Pons (tissue), 1 donor: ENCODE measurements at regions not wholly inside any gene's neighbourhood (a gene's known extent, or its start where the extent isn't known, plus 50 kb on each side); places are given as distances from the start of the nearest gene placed in this dataset.

Experiments used
- DNase-seq: peaks from one replicate; pipeline ENCODE4 v3.0.0-alpha.2; 2016; ENCODE audit warnings: low spot score

DNA sequence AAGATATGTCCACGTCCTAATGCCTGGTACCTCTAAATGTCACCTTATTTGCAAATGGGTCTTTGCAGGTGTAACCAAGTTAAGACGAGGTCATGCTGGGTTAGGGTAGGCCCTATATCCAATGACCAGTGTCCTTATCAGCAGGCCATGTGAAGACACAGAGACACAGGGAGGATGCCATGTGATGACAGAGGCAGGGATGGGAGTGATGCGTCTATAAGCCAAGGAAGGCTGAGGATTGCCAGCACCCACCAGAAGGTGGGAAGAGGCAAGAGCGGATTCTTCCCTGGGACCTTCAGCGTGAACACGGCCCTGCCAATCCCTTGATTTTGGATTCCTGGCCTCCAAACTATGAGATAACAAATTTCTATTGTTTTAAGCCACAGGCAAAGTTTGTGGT is 123.4 kb upstream of the CXCL14 start:
- no peak for DNase-seq

DNA sequence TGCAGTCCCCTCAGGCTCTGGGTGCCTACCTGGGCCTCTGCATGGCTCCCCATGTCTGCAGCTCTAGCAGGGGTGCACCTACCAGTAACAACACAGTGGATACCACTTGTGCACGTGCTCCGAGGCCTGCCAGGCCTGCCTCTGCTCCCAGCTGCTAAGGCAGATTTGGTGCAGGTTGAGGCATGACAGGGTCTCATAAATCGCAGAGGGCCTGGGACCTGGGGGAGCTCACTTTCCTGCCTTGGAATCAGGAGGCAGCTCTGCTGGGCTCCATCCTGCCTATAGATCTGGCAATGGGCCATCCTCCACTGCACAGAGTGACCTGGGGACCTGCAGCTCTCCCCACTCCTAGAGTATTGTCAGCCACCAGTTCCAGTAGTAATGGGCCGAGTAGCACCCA is 121.9 kb upstream of the CXCL14 start:
- DNase-seq, result no peak

DNA sequence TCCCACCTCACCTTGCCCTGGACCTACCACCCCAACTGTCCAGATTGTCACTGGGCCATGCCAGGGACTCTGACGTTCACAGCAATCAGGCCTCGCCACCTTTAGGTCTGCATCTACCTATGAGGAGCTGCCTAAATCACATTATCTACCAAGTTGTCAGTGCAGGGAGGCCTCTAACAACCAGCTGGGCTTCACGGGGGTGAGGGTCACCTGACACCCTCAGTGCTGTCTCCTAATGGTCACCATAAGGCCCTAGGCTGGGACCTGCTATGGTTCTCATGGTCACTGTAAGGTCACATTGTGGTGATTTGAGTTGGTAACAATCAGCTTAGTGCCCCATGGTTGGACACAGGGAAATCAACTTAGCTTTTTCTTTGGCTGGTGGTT is 119.2 kb upstream of the CXCL14 start:
- no peak for DNase-seq

DNA sequence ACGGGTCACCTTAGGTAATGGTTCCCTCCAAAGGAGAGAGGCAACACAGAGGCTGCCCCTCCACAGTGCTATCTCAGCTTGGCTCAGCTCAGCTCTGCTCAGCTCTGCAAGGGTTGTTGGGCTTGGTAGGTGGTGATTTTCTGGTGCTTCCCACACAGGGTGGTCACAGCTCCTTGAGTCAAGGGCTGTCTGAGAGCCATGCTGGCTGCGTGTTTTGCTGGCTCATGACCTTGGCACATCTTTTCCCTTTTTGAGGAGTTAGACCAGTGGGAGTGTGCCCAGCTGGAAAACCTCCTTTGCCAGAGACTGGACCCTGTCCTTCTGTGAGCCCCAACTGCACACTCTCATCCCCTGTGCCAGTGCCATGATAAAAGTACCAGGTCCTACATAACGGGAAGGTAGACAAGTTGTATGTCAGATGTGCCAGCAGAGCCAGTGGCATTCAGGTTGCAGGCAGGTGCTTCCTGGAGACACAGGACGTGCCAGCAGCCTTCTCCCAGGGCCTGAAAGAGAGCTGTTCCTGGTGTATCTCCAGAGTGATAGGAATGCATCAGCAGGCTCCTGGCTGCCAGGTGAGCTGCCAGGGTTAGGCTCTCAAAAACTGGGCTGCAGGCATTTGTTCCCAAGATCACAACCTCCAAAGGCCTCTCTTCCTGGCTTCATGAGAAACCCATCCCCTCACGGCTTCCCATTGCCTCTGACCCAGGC is 118.6 kb upstream of the CXCL14 start:
- DNase-seq, result no peak

DNA sequence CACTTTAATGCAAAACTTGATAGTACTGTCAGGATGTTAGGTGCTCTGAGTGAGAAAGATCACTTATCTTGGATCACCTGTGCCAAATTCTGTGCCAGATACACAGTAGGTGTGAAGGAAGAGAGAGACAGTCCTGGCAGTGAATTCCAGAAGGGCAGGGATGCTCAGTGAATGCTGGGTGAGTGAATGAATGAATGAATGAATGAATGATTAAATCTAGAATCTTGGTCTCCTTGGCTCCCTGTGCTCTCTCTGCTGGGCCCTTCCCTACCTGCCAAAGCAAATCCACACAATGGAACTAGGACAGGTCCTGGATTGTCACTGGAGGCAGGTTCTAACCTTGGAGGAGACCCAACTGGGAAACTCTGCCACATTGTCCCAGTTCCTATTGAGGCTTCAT is 117.5 kb upstream of the CXCL14 start:
- DNase-seq, result no peak

DNA sequence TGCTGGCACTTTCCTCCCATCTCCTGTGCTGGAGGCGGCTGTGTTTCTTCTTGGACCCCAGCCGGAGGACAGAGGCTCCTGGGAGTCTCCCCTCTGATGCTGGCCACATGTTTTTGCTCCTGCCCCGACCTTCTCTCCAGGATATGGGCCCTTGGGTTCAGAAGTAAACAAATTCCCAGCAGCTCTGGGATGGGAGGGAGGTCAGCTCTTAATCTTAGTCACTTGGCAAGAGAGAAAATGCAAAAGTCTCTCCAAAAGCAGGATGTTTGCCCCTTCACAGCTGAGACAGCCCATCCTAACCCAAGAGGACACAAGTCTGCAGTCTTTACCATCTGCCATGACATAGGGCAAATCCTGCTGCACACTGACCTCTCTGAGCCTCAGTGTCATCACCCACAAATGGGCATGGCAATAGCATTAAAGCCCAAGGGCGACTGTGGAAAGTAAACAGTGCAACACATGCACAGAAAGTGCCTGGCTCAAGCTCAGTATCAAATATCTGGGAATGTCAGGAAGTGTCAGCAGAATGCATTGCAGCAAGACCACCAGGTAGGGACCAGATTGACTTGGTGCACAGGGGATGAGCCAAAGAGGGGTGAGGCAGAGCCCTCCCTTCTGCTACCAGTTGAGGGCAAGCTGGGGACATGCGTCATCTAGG is 117.0 kb upstream of the CXCL14 start:
- DNase-seq, result no peak

DNA sequence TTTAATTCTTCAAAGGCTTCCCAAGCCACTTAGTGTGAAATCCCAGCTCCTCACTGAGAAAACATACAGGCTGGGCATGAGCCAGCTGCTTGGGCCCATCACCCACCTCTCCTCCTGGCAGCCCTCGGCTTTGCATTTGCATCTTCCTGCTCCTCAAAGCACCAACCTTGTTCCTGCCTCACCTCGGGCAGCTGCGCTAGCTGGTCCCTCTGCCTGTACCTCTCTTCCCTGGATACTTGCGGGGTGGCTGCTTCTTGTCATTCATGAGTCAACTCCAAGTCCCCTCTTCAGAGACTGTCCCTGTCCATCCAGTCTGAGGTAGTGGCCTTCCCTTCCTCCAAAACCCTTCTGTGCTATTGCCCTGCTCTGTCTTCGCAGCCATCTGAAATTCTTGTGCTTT is 116.1 kb upstream of the CXCL14 start:
- DNase-seq, result no peak

DNA sequence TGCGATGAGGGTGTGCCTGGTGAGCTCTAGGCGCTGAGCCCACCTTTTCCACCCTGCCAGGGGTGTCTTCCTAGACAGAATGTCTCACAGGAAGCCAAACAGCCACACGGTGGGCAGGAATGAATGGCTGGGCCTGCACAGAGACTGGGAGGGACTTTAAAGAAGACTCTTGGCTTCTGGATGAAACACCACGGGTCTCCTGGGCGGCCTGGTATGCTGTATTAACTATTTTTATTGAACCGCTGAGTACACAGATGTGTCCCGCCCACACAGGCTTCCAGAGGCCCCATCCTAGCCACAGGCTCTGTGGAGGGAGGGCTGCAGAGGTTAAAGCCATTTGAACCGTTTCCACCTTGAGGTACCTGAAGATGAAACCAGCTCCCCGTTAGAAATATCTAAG is 115.2 kb upstream of the CXCL14 start:
- no peak for DNase-seq

DNA sequence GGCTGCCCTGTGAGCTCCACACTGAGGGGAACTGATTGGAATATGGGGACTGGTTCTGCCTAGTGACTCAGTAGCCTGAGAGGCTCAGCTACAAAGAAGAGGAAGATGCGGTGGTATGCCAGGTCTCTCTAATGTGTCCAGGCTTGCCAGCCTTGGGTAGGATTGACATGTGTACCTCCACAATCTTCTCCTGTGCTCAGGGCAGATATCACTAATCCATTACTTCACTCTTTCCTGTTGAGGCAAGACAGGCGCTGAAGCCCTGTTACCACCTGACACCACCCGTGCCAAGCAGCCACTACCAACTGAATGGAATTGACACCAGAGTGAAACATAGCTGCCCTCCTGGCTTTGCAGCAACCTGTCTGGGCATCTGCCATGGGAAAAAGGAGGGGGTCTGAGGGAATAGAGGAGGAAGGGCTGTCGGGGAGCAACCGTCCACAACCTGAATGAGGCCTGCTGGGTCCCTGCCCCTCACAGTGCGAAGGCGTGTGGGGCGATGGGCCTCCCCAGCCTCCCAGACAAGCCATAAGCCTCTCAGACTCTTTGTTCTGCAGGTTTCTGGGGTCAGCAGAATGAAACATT is 114.7 kb upstream of the CXCL14 start:
- no peak for DNase-seq

DNA sequence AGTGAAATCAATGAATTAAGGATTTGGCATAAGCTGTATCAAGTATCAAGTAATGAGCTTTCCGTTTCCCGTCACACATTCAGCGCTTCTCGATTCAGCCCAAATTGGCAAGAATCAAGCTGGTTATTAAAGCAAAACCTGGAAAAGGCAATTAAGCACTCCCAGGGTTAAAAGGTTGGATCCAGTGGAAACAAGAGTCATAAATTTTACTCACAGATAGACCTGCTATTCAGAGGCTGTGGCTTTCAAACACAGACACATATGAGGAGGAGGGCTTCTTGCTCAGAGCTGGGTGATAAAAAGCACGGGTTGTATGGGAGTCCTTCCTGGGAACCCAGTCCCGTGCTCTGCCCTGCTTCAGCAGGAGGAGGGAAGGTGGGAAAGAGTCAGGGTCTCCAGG is 112.3 kb upstream of the CXCL14 start:
- DNase-seq, result no peak

DNA sequence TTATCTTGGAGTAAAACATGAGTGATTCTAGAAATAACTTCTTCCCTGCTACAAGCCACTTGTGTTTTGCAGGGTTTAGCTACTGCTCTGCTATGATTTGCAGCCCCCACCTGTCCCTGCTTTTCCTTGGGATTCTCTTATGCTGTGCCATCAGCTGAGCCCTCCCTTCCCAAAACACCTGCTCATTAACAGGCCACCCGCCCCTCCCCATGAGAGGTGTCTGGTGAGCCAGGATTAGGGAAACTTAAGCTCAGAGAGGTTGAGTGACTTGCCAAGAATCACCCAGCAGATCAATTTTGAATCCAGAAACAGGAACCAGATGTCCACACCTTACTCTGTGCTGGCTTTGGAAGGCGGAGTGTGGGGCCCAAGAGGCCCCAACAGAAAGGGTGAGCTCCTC is 111.7 kb upstream of the CXCL14 start:
- DNase-seq, result no peak

DNA sequence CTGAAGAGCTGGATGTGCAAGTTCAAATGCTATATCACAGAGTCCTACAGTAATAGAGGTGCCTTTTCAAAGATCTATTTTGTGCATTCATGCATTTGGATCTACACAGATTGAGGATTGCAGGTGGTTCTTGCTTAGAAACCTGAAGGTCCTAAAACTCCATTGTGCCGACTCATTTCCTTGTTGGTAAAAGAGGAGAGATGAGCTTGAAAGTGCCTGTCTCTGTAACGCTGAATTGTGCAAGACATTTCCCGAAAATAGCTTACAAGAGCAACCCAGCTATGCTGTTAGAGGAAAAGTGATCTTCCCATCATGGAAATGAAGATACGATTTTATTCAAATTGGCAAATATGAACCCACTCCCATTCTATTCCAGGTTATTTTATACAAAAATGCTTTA is 110.7 kb upstream of the CXCL14 start:
- DNase-seq, result no peak

DNA sequence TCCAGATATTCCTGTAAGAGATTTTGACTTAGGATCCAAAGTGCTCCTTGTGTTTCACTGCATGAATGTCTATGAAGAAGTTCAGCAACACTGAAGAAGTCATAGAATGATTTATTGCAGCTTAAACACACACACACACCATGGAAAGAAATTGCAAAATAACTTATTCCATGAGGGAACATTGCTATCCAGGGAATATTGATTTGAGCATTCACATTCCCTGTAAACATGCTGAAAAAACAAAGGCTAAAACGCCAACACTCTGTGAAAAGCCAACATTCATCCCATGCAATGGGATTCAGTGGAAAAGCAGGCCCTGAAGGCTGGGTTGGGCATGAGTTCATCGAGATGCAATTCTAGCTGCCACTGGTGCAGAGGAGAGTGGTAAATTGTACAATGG is 109.6 kb upstream of the CXCL14 start:
- DNase-seq, result no peak

DNA sequence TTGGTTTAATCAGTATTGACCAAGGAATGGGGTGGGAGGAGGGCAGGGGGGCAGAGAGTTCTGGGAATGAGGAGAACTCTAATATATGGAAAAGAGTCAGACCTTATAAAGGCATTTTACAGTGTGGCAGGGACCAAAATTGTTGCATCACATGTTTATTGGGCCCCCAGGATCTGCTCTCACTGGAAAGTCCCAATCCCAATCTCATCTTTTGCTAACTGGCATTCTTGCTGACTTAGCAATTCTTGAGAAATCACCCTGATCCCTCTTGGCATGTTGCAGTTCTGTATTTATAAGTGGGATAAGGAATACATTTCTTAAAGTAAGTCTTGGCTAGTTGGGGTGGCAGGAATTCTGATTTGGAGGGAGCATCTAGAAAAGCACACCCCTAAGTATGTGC is 104.4 kb upstream of the CXCL14 start:
- DNase-seq, result no peak

DNA sequence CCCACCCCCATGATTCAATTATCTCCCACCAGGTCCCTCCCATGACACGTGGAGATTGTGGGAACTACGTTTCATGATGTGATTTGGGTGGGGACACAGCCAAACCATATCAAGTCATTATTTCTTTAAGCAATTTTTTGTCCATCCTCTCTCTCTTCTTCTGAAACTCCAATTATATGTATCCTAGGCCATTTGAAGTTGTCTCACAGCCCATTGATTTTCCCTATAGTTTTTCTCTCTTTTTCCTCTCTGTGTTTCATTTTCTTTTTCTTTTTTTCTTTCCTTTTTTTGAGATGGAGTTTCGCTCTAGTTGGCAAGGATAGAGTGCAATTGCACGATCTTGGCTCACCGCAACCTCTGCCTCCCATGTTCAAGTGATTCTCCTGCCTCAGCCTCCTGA is 101.9 kb upstream of the CXCL14 start:
- no peak for DNase-seq

DNA sequence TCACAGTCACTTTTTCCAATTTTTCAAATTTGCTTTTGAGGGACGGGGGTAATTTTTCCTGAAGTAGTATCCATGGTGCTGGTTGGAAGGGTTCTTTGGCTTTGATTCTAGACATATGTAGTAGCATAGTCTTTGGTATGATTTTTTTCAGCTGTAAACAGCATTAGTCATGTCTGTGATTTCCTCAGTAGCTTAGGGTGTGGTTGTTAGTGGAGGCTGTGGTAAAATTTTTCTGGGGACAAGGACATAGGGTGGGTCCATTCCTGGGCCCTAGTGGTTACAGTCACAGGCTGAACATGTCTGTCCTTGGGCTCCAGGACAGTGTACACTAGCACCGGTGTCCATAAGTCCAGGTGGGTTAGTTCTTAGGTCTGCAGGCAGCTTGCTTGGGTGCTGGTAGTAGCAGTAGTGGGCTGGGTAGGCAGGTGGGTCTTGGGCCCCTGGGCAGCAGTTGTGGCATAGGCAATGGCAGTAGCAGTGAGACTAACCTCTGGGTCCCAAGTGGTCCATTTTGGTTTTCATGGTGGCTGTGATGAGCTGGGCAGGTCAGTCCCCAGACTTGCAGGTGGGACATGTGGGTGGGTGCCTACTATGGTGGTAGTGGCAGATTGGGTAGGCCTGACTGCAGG is 100.0 kb upstream of the CXCL14 start:
- no peak for DNase-seq

DNA sequence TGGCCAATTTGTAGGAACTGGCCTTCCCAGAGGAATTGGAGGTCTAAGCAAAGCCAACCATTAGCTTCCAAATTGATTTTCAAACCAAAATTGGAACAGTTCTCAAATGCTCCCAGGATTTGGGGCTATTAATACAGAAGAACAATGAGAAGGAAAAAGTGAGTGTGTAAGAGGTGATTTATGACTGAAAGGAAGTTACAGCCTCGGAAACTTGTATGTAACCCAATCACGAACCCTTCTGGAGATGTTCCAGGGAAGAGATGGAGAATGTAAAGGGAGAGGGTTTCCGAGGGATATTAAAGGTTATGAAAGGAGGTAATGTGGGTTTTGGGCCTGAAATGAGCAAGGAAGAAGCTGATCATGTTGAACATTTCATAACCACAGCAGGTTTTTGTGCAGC is 93.2 kb upstream of the CXCL14 start:
- no peak for DNase-seq

DNA sequence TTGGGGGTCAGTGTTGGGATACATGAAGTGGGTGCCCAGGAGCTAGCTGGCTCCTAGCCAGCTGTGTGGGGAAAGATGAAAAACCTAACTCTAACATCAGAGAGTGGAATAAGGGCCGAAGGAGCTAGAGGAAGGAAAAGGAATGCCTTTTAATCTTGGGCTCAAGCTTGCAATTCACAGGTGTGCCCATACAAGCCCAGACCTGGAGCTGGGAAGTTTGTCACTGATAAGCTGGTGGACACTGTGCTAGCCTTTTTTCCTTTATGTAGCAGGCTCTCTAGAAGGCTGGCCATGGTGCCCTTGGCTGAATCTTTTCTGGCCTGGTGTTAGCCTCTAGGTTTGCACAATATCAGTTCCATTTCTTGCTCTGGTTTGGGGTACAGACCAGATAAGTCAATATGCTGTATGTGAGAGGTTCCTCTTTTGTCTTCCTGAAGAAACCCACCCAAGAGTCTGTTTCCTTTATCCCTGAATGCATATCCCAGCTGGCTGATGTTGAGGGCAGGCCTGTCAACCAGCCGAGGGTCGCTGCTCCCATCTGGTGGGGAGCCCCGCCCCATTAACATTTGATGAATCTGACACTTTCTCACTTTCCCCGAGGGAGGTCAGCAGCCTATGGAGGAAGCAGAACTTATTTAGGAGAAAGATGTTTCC is 92.4 kb upstream of the CXCL14 start:
- no peak for DNase-seq

DNA sequence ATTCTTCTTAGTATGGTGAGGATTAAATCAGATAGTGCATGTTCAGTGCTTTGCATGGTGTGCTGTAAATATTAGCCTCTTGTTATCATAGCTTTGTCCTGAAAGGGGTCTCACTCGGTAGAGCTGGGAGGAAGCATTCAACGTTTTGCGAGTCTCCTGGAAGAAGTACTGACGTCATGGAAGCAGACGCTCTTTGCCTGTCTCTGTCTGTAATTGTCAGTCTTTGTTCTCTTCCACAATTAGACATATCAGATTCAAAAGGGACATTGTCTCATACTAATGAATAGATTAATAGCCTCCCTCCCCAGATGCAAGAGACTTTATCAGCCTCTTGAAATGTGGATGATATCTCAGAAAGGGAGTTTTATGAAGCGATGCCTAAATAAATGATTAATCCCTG is 91.8 kb upstream of the CXCL14 start:
- peak; percentile 45 for DNase-seq

DNA sequence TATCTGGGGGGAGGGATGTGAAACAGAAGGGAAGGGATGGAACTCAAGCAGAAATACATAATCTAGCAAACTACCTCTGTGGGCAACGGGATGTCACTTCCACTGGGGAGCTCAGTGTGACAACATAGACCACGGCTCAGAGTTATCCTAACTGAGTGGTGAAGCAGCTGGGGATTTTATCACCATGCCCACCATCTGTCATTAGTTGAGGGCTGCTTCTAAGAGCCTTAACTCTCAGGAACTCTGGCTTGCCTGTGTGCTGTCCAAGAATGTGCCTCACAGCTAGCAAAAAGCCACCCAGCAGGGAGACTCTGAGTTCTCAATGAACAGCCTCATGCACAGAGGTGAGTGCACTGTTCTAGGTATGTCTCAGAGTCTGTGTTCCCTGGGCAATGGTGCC is 90.6 kb upstream of the CXCL14 start:
- no peak for DNase-seq

DNA sequence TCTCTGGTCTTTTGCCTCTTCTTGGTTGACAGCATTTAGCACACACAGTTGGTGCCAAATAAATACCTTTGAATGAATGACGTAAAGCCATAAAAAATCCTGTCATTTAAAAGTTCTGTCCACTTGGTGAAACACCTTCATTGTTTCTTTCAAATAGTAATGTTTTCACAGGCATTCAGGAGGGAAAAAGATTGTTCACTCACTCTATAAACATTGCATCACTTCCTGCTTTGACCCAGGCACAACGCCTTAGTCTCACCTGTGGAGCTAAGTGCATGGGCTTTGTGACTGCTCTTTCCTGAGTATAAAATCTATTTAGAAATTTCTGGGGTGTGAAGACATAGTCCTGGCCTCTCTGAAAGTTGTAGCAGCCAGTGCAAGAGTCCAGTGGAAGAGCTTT is 88.9 kb upstream of the CXCL14 start:
- DNase-seq, result no peak

DNA sequence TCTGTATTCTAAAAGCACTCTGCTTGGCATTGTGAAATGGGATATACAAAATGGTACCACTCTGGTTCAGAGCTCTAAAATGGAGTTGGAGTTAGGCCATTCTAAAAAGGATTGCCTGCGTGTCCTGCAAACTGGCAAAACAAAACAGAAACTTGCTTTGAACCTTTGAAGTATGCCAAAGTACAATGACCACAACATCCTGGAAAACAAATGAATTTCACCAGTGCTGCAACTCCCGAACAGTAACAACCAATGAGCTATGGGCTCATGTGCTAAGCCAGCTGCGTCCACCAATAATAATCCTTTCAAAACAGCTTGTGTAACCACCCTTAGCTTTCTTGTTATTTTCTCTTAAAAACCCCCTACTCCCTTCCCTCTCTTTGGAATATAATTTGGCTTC is 88.4 kb upstream of the CXCL14 start:
- no peak for DNase-seq

DNA sequence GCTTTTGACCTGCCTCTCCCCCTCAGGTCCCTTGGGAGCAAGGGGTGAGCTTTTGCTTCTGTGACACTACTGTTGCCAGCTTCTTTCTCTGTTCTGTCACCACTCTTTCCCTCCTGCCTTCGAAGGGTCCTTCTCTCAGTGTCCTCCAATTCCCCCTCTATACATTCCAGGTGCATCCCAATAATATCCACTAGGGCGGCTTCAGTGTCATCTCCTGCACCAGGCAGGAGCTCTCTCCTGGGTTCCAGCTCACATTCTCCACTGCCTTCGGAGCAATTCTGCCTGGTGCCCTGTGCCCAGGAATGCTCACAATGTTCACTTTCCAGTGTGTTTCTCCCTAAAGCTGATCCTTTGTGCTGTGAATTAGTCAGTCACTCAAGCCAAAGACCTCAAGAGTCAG is 83.9 kb upstream of the CXCL14 start:
- DNase-seq, result no peak
